Vagina (tissue), 2 donors: ENCODE measurements at regions not wholly inside any gene's neighbourhood (a gene's known extent, or its start where the extent isn't known, plus 50 kb on each side); places are given as distances from the start of the nearest gene placed in this dataset.

ENCODE experiments used
- DNase-seq, 2 donors: peaks; one replicate each; pipeline ENCODE4 v3.0.0-alpha.2; 2017; ENCODE audit errors: extremely low spot score in 2 of 2
- H3K27ac ChIP-seq: fragments of 200-600 bp; sonication (generic); one replicate; pipeline ENCODE4 v1.5.1; 2019
- H3K27me3 ChIP-seq: fragments of 200-600 bp; sonication (generic); one replicate; pipeline ENCODE4 v1.5.1; 2019
- H3K36me3 ChIP-seq, 2 donors: fragments of 200-600 bp; sonication (generic); one replicate each; pipeline ENCODE4 v1.5.1; 2017 to 2019
- H3K4me1 ChIP-seq: fragments of 200-600 bp; sonication (generic); one replicate; pipeline ENCODE4 v1.5.1; 2019
- H3K4me3 ChIP-seq, 2 donors: fragments of 200-600 bp; sonication (generic); 1 replicate in 1 of 2; 2 replicates in 1 of 2; pipeline ENCODE4 v1.5.1; 2016 to 2019
- H3K9me3 ChIP-seq: fragments of 200-600 bp; sonication (generic); one replicate; pipeline ENCODE4 v1.5.1; 2019
- POLR2A ChIP-seq, 2 donors: fragments of 450-650 bp; IDR thresholded peaks; one replicate each; pipeline ENCODE4 v1.6.1; 2017; ENCODE audit warnings: antibody characterized with exemption in 2 of 2, mild to moderate bottlenecking in 2 of 2, moderate library complexity in 2 of 2
- POLR2AphosphoS5 ChIP-seq, 2 donors: sonication (generic); formaldehyde crosslinking; IDR thresholded peaks; one replicate each; pipeline ENCODE4 v1.9.0; 2017; ENCODE audit warnings: antibody characterized with exemption in 2 of 2, mild to moderate bottlenecking in 2 of 2, low read depth in 1 of 2; ENCODE audit not compliant: insufficient read depth in 1 of 2
- intact Hi-C: fragments of 100-400 bp; cut with DNase I; formaldehyde crosslinking; loops from one replicate; pipeline ENCODE4 v1.15.1; 2023
- TF ChIP-seq, protein P1 (sequence below), 3 experiments: fragments of 450-650 bp in 2 of 3; fragments of 200-600 bp in 1 of 3; sonication (generic) in 1 of 3; IDR thresholded peaks; one replicate each; pipeline ENCODE4 v1.5.1; 2017 to 2019; ENCODE audit warnings: antibody characterized with exemption in 3 of 3, mild to moderate bottlenecking in 2 of 3, moderate library complexity in 2 of 3

- Histone ChIP-seq H3K27me3 (no peaks in the 10 kb centered on the region), H3K4me1 (no peaks in the 10 kb centered on the region), H3K27ac (no peak overlapping the region), H3K4me3 (no peak overlapping the region), H3K36me3 (no peaks in the 10 kb centered on the region), H3K9me3 (no peaks in the 10 kb centered on the region)
- intact Hi-C loops = no loop called here
- DNase-seq = no peak
- TF ChIP-seq POLR2AphosphoS5 (IDR thresholded peaks at IDR 0.05; ENCODE audit: insufficient read depth in 1 of 2, low read depth in 1 of 2) = no peak
- TF ChIP-seq POLR2A (IDR thresholded peaks at IDR 0.05) = no peak
- TF ChIP-seq, protein P1, sequence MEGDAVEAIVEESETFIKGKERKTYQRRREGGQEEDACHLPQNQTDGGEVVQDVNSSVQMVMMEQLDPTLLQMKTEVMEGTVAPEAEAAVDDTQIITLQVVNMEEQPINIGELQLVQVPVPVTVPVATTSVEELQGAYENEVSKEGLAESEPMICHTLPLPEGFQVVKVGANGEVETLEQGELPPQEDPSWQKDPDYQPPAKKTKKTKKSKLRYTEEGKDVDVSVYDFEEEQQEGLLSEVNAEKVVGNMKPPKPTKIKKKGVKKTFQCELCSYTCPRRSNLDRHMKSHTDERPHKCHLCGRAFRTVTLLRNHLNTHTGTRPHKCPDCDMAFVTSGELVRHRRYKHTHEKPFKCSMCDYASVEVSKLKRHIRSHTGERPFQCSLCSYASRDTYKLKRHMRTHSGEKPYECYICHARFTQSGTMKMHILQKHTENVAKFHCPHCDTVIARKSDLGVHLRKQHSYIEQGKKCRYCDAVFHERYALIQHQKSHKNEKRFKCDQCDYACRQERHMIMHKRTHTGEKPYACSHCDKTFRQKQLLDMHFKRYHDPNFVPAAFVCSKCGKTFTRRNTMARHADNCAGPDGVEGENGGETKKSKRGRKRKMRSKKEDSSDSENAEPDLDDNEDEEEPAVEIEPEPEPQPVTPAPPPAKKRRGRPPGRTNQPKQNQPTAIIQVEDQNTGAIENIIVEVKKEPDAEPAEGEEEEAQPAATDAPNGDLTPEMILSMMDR (IDR thresholded peaks at IDR 0.05) = no peak
These were observed 57.8 kb upstream of the TRPM3 start for GRCh38 chr9:71179183-71179582.

DNA sequence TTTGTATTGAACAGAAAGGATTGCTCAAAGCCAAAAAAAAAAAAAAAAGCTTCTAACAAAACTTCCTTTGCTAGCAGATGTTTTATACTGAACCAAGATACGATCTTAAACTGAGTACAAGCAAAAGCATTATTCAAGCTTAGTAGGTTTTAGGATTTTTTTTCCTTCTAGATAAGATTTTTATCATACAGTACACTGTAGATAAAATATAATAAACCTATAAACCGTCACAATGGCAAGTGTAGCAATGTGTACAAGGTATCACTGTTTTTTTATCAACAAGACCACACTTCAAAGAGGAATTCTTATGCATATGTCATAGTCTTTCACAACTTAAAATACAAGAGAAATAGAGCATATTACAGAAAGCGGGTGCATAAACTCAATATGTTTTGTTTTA is 56.5 kb upstream of the TRPM3 start:
- Histone ChIP-seq H3K4me1 (no peaks in the 10 kb centered on the region), H3K27me3 (no peaks in the 10 kb centered on the region), H3K9me3 (no peaks in the 10 kb centered on the region), H3K4me3 (no peak overlapping the region), H3K36me3 (no peaks in the 10 kb centered on the region), H3K27ac (no peak overlapping the region)
- TF ChIP-seq POLR2A (IDR thresholded peaks at IDR 0.05) = no peak
- intact Hi-C loops = no loop called here
- DNase-seq = no peak

- intact Hi-C loops = no loop called here
- H3K27ac ChIP-seq = no peak overlapping the region
- H3K9me3 ChIP-seq = no peaks in the 10 kb centered on the region
- no peaks in the 10 kb centered on the region for H3K27me3 ChIP-seq
- no peak overlapping the region for H3K4me3 ChIP-seq
- no peak for DNase-seq
- no peaks in the 10 kb centered on the region for H3K4me1 ChIP-seq
- no peak for TF ChIP-seq POLR2A (IDR thresholded peaks at IDR 0.05)
- TF ChIP-seq, protein P1 (IDR thresholded peaks at IDR 0.05) = no peak
- no peak for TF ChIP-seq POLR2AphosphoS5 (IDR thresholded peaks at IDR 0.05; ENCODE audit: insufficient read depth in 1 of 2, low read depth in 1 of 2)
- no peaks in the 10 kb centered on the region for H3K36me3 ChIP-seq
These were observed 50.1 kb upstream of the TRPM3 start for GRCh38 chr9:71171517-71171916.
